ENCODE measurements at regions not wholly inside any gene's neighbourhood (a gene's known extent, or its start where the extent isn't known, plus 50 kb on each side); places are given as distances from the start of the nearest gene placed in this dataset.

DNA sequence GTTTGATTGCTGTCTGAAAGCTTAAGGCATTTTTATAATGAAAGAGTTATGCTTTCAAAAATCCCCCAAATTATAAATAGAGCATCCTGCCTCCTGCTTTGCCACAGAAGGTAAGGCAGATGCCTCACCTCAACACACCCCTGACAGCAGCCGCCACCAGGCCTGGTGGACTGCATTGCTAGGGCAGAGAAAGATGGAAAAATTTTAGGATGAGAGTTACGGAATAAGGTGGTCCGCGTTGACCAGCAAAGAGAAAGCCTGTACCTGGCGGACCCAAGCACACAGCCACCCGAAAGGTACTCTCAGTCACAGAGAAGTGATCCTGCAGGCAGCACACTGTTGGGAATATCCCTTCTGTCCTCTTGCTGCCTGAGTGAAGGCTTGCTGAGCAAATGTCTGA lies 360.4 kb upstream of the SHH start:
- DNase-seq = no peak

DNA sequence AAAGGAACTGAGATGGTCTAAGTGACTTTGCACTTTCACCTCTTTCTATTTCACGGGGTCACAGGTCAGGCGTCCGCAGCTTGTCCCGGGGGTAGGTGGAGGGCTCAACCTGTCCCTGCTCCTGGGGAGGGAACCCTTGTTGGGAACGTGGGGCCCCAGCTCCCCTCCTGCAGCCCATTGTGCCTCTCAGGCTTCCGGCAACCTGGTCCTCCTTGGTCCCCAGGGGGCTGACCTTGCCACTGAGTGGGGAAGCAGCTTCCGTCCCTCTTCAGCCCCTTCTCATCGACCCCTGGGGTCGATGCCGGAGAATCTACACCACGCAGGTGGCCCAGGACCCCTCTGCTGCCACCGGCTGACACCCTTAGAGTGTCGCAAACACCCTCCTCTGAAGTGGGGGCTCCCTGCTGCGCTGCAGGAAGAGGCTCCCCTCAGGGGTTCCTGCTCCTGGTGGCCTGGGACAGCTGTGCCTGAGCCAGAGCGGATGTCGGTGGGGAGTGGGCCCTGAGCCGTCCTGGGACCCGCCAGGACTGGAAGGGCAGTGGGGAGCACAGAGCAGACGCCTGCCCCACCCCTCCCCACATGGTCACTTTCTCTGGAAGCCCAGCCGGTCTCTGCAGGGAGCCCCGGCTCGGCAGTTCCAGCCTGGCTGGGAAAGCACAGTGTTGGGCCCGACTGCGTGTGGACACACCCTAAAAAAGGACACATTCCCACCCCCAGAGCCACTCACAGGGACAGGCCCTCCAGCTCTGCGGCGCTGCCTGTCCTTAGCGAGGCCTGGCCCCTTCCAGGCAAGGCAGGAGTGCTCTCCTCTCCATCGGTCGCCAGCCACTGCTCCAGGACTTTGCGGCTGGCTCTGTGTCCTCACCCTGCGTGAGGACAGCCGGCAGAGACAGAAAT lies 357.5 kb upstream of the SHH start:
- no peak for DNase-seq

DNA sequence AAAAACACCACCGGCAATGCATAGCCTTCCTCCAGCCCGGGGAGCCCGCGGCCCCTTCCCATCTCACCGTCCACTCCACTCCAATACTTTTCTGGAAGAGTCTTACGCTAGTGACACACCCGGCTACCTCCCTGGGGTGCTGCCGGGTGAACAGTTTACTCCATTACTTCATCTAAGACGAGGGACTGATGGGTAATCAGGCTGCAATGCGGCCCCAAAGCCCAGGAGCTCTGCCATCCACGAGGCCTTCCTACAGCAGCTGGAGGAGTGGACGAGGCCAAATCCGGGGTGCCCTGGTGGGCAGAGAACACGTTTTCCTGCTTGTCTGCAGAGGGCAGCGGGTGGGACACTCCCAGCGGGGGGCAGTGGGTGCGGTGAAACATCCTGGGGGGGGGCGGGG lies 356.2 kb upstream of the SHH start:
- DNase-seq = no peak

DNA sequence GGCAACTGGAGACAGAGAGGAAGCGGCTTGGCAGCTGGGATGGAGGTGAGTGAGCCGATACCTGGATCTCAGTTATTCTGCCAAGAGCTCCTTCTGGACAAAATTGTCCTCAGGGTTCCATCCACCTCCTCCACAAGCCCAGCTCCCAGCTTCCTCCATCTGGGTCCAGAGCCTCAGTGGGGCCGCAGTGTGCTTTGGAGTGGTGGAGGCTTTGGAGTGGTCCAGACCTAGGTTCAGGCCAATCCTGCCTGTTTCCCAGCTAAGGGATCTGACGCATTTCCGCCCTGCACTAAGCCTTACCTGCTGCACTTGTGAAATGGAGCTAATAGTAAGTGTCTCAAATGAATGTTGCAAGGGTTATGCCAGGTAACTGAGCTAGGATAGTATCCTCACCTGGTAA lies 355.7 kb upstream of the SHH start:
- DNase-seq = no peak

DNA sequence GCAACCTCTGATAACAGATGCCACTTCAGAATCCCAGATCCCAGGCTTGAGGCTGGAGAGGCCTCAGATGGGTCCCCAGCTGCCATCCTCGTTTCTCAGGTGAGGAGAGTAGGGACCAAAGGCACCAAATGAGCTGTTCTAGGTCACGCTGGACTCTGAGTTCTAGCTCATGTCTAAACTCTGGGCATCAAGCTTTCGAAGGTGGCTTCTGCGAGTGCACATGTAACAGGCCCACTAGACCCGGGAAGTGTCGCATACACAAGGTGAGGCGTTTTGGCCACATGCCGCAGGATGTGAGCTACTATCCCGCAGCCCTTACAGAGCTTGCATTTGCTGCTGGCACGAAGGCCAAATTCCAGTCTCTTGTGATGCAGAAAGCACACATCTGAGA lies 355.1 kb upstream of the SHH start:
- no peak for DNase-seq

DNA sequence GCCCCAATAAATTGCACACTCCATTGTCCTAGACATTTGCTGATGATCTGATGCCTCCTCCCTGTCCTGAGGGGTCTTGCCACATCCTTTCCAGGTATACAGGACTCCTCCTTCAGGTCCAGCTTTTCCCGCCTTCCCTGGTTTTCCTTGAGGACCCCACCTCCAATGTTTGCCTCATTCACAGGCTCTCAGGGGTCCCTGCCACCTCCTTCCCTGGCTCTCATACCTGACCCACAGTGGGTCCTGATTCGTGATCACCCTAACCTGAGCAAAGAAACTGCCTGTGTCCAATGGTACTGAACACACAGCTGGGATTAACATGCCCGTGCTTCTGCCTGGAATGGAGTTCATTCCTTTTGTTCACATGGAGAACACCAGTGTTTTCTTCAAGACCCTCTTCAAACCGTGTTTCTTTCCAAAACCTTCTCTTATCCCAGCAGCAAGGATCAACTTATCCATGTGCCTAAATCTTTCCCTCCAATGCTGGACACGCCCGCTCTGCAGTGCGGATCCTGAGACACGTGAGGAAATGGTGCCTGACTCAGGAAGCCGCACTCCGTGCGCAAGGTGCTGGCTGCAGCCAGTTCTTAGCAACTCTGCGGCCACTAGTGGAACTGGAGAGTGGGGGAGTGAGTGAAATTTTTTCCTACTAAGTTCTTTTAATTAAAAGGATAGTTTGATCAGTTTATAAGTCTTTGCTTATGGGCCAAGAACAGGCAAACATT lies 354.6 kb upstream of the SHH start:
- DNase-seq = no peak

DNA sequence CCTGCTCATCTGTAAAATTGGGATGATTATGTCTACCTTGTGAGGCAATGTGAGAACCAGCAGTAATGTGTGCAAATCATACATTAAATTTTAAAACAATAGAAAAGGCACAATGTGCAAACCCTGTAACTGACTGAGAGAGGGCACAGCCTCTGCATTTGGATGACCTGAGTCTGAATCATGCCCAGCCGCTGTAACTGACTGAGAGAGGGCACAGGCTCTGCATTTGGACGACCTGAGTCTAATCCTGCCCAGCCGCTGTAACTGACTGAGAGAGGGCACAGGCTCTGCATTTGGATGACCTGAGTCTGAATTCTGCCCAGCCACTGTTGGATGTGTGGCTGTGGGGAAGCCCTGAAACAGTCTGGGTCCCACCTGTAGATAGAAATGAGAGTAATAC lies 351.5 kb upstream of the SHH start:
- no peak for DNase-seq

DNA sequence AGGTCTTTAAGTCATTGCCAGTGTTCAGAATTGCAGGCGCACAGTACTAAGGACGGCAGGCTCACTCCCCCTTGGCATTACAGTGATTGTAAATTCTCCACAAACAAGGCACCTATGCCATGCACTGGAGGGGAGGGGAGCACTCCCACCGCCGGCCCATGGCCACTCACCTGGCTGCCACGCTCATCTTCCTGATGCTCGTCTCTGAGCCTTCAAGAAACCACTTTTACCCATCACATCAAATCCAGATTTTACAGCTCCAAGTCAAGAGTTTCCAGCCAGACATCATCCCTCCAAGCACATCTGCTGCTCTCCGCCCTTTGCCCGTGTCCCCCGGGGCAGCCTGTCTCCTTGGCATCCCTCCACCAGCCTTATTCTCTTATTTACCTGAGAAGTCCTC lies 350.2 kb upstream of the SHH start:
- DNase-seq = no peak

DNA sequence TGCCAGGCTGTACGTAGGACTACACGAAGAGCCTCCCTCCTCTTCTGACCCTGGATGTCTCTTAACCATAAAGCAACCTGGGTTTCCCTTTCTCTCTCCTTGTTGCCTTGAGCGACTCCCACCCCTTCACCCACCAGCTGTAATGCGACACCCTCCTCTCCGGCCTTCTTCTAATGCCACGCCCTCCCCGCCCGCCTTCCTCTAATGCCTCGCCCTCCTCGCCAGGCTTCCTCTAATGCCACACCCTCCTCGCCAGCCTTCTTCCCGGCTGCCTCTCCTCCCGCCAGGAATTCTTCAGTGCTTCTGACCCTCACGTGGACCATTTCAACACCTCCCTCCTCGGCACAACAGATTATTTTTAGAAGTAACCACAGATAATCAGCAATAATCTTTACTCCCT lies 348.5 kb upstream of the SHH start:
- no peak for DNase-seq

DNA sequence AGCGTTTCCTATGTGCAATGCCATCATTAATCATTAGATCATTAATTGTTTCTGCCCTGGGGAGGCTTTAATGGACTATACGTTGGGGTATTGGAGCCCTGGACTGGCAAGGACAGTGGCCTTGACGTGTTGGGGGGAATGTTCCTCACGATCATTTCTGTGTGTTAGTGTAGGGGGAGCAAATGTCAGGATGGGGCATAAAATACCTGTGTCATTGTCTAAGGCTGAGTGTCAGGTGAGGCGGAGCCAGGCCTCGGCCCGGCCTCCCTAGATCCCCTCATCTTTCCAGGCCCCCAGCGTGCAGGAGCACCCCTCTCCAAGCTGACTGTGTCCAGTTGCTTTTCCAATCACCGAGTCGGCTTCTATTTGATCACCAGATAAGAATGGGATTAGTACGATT lies 346.4 kb upstream of the SHH start:
- DNase-seq = no peak

DNA sequence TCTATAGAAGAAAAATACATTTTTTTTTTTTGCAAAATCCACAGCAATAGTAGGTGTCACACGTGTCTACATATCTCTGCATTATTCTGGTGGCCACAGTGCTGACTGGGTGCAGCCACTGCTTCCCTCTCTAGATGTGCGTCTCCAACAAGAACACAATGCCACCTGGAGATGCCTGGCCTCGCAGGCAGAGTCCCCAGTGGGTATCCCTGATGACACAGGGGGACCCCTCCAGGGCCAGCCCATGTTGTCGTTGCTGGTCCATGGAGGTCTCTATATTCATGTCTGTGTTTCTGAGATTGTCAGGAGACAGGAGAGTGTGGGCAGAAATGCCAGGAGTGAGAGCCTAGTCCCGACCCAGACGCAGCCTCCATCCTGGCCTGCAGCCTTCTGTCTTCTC lies 345.9 kb upstream of the SHH start:
- no peak for DNase-seq

DNA sequence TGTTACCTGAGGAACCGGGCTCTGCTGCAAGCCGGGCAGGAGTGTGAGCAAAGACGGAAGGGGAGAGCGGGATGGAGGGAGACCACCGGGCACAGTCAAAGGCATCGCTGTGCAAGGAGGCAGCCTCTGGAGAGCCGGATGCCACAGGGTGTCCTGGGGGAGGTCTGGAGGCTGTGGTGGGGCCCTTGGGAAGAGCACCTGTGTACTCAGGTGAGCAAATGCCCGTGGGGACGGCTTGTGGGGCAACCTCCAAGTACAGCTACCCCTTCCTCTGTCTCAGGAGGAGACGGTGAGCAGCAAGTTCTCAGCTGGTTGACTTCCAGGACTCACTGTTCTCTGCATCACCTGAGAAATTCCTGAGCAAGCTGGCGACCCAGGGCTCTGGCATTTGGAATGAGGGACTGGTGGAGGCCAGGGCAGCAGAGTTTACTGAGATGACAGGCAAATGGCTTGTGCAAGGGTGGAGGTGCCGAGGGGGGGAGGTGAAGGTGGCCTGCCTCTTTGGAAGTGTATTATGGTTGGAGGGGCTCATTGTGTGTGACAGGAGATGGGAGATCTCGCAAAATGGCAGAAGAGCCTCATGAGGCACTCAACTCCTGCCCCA lies 345.2 kb upstream of the SHH start:
- DNase-seq = no peak

DNA sequence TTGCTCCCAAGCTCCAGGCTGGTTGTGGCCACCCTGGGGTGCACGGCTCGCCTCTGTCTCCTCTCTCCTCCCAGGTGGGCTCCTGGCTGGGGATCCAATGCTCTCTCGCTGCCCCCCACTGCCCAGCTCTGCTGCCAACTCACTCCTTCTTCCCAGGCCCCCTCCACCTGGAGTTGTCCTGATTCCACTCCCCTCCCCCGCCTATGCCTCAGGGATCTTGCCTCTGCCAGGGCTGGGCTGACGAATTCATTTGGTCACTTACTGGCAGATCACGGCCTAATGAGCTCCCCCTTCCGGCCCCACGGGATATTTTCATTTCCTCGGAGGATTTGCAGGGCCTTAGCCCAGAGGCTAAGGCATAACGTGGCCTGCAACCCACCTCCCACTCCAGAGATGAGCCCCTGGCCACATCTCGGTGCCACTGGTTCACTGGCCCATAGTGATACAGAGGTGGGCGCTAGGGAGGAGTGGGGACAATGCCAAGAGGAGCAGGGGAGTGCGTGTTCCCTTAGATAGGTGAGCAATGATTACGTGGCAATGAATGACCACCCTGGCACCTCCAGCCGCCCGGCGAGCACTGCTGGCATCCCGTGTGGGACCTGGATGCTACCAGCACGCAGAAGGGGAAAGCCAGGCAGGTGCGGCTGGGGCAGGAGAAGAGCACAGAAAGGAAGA lies 344.6 kb upstream of the SHH start:
- no peak for DNase-seq

DNA sequence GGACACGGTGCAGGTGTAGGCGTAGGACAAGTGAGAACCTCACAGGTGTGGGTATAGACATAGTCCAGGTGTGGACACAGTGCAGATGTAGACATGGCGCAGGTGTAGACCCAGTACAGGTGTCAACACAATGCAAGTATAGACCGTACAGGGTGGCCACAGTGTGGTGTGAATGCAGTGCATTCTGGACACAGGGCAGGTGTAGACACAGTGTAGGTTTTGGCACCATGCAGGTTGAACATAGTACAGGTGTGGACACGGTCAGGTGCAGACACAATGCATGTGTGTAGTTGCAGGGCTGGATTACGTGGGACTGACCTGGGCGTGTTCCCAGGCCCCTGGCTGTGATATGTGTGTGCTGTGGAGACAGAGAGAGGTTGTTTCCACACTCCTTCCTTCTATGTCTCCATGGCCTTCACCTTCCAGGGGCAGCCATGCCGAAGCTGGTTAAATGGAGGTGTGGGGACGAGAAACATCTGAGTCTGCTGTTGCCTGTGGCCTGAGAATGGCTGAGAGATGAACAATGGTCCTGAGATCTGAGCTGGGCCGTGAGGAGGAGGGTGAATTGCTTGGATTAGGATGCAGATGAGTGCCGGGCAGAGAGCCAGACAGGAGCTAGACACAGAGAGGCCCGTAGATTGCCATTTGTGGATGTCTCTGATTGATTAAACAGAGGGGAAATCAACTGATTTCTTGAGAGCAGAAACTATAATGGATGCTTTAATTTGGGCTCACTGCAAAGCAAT lies 343.9 kb upstream of the SHH start:
- no peak for DNase-seq

DNA sequence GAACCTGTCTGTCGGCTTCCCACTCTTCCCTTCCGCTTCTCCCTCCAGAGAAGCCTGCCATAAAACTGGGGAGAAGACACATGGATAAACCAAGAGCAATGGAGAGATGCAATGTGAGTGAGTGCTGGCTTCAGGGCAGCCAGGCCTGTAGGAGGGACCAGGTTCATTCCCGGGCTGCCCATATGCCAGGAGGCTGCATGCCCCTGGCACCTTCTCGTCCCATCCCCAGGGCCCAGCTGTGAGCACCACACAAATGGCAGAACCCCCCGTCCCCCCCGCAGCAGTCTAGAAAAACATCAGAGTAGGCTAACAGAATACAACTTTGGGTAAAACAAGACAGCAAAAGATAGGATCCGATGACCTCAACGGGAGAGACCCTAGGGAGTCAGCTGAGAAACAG lies 341.3 kb upstream of the SHH start:
- no peak for DNase-seq

DNA sequence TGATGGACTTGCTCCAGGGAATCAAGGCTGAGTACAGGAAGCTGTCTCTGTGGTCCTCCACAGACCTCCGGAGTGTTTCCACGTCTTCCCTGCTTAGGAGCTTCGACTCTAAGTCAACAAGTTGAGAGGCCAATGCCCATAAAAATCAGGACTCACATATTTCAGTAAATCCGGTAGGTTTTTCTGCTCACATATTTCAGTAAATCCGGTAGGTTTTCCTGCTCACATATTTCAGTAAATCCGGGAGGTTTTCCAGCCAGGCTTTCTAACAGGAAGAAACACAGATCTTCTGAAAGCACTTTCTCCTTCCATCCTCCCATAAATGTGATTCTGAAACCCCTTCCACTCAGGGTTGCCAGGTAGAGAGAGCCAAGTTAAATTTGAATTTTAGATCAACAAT lies 340.1 kb upstream of the SHH start:
- DNase-seq = no peak

DNA sequence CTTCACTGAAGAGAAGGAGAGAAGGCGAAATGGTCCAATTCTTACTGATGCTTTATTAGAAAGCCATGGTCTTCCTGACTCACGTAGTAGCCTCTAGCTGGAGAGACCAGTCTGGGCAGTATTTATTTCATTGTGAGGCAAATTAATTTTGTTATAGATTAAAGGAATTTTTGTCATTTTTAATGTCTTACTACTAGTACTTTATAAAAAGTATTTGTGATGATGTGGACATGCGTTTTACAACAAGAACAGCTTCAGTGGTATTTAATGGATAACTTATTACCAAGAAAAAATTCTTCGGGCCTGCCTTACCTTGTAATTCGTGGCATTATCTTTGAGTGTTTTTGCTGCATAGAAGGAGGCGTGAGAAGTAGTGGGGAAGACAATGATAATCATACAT lies 339.4 kb upstream of the SHH start:
- no peak for DNase-seq

DNA sequence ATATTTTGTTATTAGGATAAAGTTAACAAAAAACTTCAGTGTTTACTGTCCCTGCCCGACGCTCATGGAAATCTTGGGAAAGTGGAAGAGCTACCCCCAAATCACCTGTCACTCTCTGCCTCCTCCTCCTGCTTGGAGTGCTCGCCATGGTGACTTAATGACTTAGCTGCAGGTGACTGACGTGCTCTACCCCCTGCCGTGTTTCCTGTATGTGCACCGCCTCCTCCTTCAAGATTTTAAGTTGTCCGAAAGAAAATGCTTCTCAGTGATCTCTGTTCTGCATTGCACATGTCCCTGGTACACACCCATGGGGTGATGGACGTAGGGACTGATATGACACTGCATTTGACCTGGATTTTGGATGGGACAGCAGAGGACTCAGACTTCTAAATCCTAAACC lies 338.8 kb upstream of the SHH start:
- DNase-seq = no peak

DNA sequence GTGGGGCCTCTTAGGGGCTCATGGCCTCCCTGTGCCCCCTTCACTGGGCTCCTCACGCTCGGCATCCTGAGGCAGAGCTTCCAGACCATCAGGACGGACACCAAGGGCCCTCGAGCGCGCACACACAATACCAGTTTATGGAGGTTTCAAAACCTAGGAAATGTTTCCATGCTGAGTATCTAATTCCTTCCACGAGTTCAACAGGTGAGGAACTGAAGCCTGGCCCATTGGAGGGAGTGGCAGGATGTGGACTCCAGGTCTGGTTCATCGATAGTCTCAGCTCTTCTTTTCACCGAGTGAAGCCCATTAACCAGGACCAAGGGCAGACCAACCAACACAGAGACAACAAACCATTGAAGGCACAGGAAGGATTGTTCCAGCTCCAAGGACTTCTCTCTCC lies 336.7 kb upstream of the SHH start:
- no peak for DNase-seq

DNA sequence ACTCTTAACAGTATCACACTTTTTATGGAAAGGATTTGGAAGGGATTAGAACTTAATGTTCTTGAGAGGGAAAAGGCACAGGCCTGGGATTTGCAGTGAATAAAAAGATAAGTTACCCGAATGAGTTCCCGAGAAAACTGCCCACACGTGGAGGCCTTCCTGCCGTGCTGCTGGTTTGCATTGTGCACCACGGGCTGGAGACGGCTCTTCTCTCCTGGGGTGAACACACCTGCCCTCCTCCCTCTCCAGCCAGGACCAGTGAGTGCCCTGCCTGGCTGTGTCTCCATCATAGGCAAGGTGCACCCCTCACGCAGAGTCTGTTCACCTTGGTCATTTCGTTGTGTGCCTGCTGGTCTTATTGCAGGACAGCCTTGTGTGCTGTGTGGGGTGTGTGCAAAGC lies 336.3 kb upstream of the SHH start:
- no peak for DNase-seq

DNA sequence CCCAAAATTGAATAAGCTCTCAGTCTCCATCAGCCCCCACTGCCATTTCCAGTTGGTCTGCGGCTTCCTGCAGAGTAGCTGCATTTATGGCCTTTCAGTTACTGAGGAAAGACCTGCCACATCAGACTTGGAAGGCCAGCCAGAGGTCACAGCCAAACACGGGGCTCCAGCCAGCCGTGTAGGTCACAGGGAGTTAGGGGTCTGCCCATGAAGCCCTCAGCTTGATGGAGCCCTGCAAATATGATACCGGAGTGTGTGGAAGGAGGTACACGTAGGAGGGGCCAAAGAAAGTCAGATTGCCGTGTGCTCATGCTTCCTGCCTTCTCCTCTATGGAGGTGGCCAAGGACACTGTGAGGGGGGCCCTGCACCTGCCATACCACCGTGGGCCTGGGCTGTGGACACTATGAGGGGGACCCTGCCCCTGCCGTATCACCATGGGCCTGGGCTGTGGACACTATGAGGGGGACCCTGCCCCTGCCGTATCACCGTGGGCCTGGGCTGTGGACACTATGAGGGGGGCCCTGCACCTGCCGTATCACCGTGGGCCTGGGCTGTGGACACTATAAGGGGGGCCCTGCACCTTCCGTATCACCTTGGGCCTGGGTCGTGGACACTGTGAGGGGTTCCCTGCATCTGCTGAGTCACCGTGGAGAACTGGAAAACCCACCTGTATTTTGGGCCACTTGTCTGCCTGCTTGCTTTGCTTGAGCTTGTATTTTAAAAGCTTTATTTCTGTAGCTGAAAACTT lies 335.7 kb upstream of the SHH start:
- DNase-seq = no peak

DNA sequence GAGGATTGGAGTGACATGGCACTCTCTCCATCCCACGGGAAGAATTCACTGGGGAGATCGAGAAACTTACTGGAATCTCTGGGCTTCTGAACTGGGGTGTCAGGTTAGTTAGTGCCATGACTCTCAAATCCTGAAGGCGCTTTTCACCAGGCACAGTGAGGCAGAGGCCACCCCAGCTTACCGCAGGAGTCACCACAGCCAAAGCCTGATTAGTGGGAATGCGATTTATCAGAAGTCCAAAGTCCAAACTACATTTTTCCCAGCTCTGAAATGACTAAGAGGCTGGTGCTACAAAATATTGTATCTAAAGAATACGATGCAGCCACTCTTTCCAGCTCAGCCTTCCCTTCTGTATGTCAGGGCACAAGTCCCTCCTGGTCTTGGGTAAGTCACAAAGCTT lies 334.8 kb upstream of the SHH start:
- no peak for DNase-seq
